Epithelial cell of esophagus (primary cell): ENCODE measurements at regions not wholly inside any gene's neighbourhood (a gene's known extent, or its start where the extent isn't known, plus 50 kb on each side); places are given as distances from the start of the nearest gene placed in this dataset.

Experiments used
- DNase-seq: peaks from one replicate; pipeline ENCODE4 v3.0.0; 2010; ENCODE audit warnings: low read depth
- H3K4me3 ChIP-seq: 2 replicates; pipeline ENCODE4 v1.5.1; 2011; ENCODE audit warnings: mild to moderate bottlenecking, low read length, control low read depth
- CTCF ChIP-seq: IDR thresholded peaks from 2 replicates; pipeline ENCODE4 v1.5.1; 2011; ENCODE audit warnings: low read depth, mild to moderate bottlenecking, low read length, control low read depth, inconsistent platforms; ENCODE audit not compliant: insufficient read depth; ENCODE audit errors: missing control alignments

GRCh38 chr15:29570121-29570947 is 251.9 kb downstream of the TJP1 start:
- DNase-seq = peak; percentile 17
- H3K4me3 ChIP-seq = peak overlapping the region; percentile 11
- no peak for TF ChIP-seq CTCF

GRCh38 chr15:29569533-29570092 is 252.7 kb downstream of the TJP1 start:
- H3K4me3 ChIP-seq = no peak overlapping the region
- TF ChIP-seq CTCF = no peak
- DNase-seq = no peak

- no peak overlapping the region for H3K4me3 ChIP-seq
- peak; percentile 61 for TF ChIP-seq CTCF
- DNase-seq = peak; percentile 68
Observed at GRCh38 chr15:29568840-29569532, 253.3 kb downstream of the TJP1 start.

GRCh38 chr15:29567336-29567735 is 254.9 kb downstream of the TJP1 start:
- DNase-seq = no peak
- no peak overlapping the region for H3K4me3 ChIP-seq
- no peak for TF ChIP-seq CTCF

GRCh38 chr15:29566914-29567313 is 255.4 kb downstream of the TJP1 start:
- no peak overlapping the region for H3K4me3 ChIP-seq
- no peak for DNase-seq
- TF ChIP-seq CTCF = no peak

GRCh38 chr15:29563112-29563511 is 259.2 kb downstream of the TJP1 start:
- DNase-seq = no peak
- no peak for TF ChIP-seq CTCF

More at GRCh38 chr15:29563112-29563511, 259.2 kb downstream of the TJP1 start:
- no peak overlapping the region for H3K4me3 ChIP-seq
